ENCODE measurements at regions not wholly inside any gene's neighbourhood (a gene's known extent, or its start where the extent isn't known, plus 50 kb on each side); places are given as distances from the start of the nearest gene placed in this dataset.

- no peak for TF ChIP-seq CTCF (IDR thresholded peaks at IDR 0.05)
Measured at GRCh38 chr18:77366067-77366719, 116.5 kb downstream of the GALR1 start.

GRCh38 chr18:77366720-77367641, 117.3 kb downstream of the GALR1 start:
- TF ChIP-seq CTCF (IDR thresholded peaks at IDR 0.05), result no peak

- TF ChIP-seq CTCF (IDR thresholded peaks at IDR 0.05), result no peak
Measured at GRCh38 chr18:77369644-77370043, 120.0 kb downstream of the GALR1 start.

- no peak for TF ChIP-seq CTCF (IDR thresholded peaks at IDR 0.05)
Measured at GRCh38 chr18:77373730-77374445, 124.2 kb downstream of the GALR1 start.

GRCh38 chr18:77374446-77374805, 124.8 kb downstream of the GALR1 start:
- no peak for TF ChIP-seq CTCF (IDR thresholded peaks at IDR 0.05)

GRCh38 chr18:77376043-77376732, 126.5 kb downstream of the GALR1 start:
- TF ChIP-seq CTCF (IDR thresholded peaks at IDR 0.05), result no peak

- no peak for TF ChIP-seq CTCF (IDR thresholded peaks at IDR 0.05)
Measured at GRCh38 chr18:77376733-77377094, 127.1 kb downstream of the GALR1 start.

All from LNCAP (cell line).